ENCODE measurements at regions not wholly inside any gene's neighbourhood (a gene's known extent, or its start where the extent isn't known, plus 50 kb on each side); places are given as distances from the start of the nearest gene placed in this dataset.

GRCh38 chr3:16119887-16120286 lies 54.6 kb upstream of the GALNT15 start:
- H3K79me2 ChIP-seq (replicated peaks; ENCODE audit: insufficient read depth), result no peaks in the 10 kb centered on the region
- no peaks in the 10 kb centered on the region for H3K4me1 ChIP-seq (ENCODE audit: insufficient read depth)
- ATAC-seq (no peak), DNase-seq (ENCODE audit: low spot score) (no peak)
- Mint-ChIP-seq H3K4me3 (no peak overlapping the region), H3K4me1 (no peaks in the 10 kb centered on the region), H3K27ac (no peak overlapping the region), H3K9me3 (no peaks in the 10 kb centered on the region), H3K36me3 (ENCODE audit: low read depth) (no peaks in the 10 kb centered on the region), H3K27me3 (ENCODE audit: insufficient read depth, low read depth, poor library complexity) (peaks cover 2% of the 10 kb centered on the region)
- no peak overlapping the region for H2AFZ ChIP-seq
- H3F3A ChIP-seq (replicated peaks; ENCODE audit: low read depth), result no peaks in the 10 kb centered on the region
- TF ChIP-seq ZNF331 (CRISPR knock-in tag; IDR thresholded peaks at IDR 0.05; ENCODE audit: low read depth) (no peak), EZH2phosphoT487 (IDR thresholded peaks at IDR 0.05; ENCODE audit: unreplicated experiment) (no peak), EZH2 (IDR thresholded peaks at IDR 0.05; ENCODE audit: low read depth, unreplicated experiment) (no peak), ZNF462 (CRISPR knock-in tag; IDR thresholded peaks at IDR 0.05) (no peak), JUNB (IDR thresholded peaks at IDR 0.05; ENCODE audit: unreplicated experiment) (no peak), POLR2AphosphoS5 (IDR thresholded peaks at IDR 0.05; ENCODE audit: low read depth) (no peak), CTCF (conservative IDR thresholded peaks at IDR 0.05; ENCODE audit: low read depth in 2 of 2) (no peak), STAT1 (IDR thresholded peaks at IDR 0.05; ENCODE audit: unreplicated experiment) (no peak)
- TF ChIP-seq, protein P1, sequence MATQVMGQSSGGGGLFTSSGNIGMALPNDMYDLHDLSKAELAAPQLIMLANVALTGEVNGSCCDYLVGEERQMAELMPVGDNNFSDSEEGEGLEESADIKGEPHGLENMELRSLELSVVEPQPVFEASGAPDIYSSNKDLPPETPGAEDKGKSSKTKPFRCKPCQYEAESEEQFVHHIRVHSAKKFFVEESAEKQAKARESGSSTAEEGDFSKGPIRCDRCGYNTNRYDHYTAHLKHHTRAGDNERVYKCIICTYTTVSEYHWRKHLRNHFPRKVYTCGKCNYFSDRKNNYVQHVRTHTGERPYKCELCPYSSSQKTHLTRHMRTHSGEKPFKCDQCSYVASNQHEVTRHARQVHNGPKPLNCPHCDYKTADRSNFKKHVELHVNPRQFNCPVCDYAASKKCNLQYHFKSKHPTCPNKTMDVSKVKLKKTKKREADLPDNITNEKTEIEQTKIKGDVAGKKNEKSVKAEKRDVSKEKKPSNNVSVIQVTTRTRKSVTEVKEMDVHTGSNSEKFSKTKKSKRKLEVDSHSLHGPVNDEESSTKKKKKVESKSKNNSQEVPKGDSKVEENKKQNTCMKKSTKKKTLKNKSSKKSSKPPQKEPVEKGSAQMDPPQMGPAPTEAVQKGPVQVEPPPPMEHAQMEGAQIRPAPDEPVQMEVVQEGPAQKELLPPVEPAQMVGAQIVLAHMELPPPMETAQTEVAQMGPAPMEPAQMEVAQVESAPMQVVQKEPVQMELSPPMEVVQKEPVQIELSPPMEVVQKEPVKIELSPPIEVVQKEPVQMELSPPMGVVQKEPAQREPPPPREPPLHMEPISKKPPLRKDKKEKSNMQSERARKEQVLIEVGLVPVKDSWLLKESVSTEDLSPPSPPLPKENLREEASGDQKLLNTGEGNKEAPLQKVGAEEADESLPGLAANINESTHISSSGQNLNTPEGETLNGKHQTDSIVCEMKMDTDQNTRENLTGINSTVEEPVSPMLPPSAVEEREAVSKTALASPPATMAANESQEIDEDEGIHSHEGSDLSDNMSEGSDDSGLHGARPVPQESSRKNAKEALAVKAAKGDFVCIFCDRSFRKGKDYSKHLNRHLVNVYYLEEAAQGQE (IDR thresholded peaks at IDR 0.05; ENCODE audit: unreplicated experiment), result no peak
- no peak overlapping the region for H3K27ac ChIP-seq (ENCODE audit: low read depth)
- no peak overlapping the region for H3K4me2 ChIP-seq
- no peaks in the 10 kb centered on the region for H3K36me3 ChIP-seq (ENCODE audit: insufficient read depth)
- H4K20me1 ChIP-seq (replicated peaks; ENCODE audit: insufficient read depth), result no peaks in the 10 kb centered on the region
- H3K9me2 ChIP-seq (ENCODE audit: insufficient read depth), result peaks cover 9% of the 10 kb centered on the region; the same call in 1 of the 2 replicates
- no peak overlapping the region for H3K4me3 ChIP-seq
- H3K27me3 ChIP-seq (ENCODE audit: insufficient read depth), result no peaks in the 10 kb centered on the region
